Activated CD4-positive, alpha-beta T cell treated with anti-CD3 and anti-CD28 coated beads, Interleukin-2, amount 10 ng/mL, durations not matched to agents 7 days and 5 days (primary cell): ENCODE measurements at regions not wholly inside any gene's neighbourhood (a gene's known extent, or its start where the extent isn't known, plus 50 kb on each side); places are given as distances from the start of the nearest gene placed in this dataset.

Experiments used
- CTCF ChIA-PET: fragments of 350-600 bp; sonication (Branson Sonifier 250); formaldehyde crosslinking; loops from one replicate; lab custom pipeline; 2021; ENCODE audit warnings: antibody characterized with exemption; lab: Charles Lee
- POLR2A ChIA-PET: fragments of 350-600 bp; sonication (Branson Sonifier 250); formaldehyde crosslinking; loops from one replicate; lab custom pipeline; 2021; ENCODE audit warnings: antibody characterized with exemption; lab: Charles Lee
- DNase-seq: peaks from one replicate; pipeline ENCODE4 v3.0.0-alpha.2; 2020
- H3K27ac Mint-ChIP-seq: one replicate; pipeline ENCODE4 v1.8.0; 2021; ENCODE audit warnings: mild to moderate bottlenecking, moderate library complexity, mixed read lengths
- H3K27me3 Mint-ChIP-seq: one replicate; pipeline ENCODE4 v1.8.0; 2021; ENCODE audit warnings: mixed read lengths
- H3K36me3 Mint-ChIP-seq: one replicate; pipeline ENCODE4 v1.8.0; 2021; ENCODE audit warnings: low read depth, mixed read lengths
- H3K4me1 Mint-ChIP-seq: one replicate; pipeline ENCODE4 v1.8.0; 2021; ENCODE audit warnings: mixed read lengths
- H3K4me3 Mint-ChIP-seq: one replicate; pipeline ENCODE4 v1.8.0; 2021; ENCODE audit warnings: mild to moderate bottlenecking, moderate library complexity, mixed read lengths
- H3K9me3 Mint-ChIP-seq: one replicate; pipeline ENCODE4 v1.8.0; 2021; ENCODE audit warnings: mixed read lengths

DNA sequence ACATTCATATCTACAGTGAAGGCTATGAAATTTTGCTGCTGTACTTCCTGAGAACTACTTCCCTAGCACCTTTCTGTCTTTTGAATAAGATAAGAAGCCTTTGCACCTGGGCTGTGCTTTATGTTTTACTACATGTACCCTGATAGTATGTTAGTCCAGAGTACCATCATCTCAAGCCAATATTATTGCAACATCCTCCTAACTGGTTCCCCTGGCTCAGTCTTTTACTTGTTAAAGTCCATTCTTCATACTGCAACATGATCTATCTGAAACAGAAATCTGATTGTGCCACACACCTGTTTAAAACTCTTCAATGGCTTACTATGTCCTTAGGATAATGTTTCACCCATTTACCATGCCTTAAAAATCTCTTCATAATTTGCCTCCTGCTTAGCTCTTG lies 102.3 kb downstream of the AGTR2 start:
- DNase-seq: no peak
- Mint-ChIP-seq H3K27me3 (no peaks in the 10 kb centered on the region), H3K4me3 (no peak overlapping the region), H3K36me3 (no peaks in the 10 kb centered on the region), H3K27ac (no peak overlapping the region), H3K4me1 (no peaks in the 10 kb centered on the region), H3K9me3 (no peaks in the 10 kb centered on the region)
- ChIA-PET CTCF (interaction anchor here (1.6 kb wide), 1 partner anchor 10 kb away, joined by 3 read pairs; no protein-coding TSS in a partner anchor), POLR2A (no interaction called here)

DNA sequence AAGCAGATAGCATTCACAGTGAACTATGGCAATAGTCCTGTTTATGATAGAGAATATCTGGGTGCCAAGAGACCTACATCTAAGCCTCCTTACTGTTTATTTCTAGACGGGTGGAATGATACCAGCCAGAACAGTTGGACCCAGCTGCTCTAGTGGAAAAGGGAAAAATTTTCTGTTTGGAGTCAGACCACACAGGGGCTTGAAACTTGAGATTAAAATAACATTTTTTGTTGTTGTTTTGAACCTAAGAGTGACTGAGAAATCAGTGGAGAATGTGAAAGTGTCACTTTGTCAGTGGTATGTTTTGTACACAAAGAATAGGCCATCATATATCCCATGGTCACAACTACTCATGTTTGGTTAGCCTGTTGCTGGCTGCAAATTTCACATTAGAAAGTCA lies 105.7 kb downstream of the AGTR2 start:
- no peak for DNase-seq

DNA sequence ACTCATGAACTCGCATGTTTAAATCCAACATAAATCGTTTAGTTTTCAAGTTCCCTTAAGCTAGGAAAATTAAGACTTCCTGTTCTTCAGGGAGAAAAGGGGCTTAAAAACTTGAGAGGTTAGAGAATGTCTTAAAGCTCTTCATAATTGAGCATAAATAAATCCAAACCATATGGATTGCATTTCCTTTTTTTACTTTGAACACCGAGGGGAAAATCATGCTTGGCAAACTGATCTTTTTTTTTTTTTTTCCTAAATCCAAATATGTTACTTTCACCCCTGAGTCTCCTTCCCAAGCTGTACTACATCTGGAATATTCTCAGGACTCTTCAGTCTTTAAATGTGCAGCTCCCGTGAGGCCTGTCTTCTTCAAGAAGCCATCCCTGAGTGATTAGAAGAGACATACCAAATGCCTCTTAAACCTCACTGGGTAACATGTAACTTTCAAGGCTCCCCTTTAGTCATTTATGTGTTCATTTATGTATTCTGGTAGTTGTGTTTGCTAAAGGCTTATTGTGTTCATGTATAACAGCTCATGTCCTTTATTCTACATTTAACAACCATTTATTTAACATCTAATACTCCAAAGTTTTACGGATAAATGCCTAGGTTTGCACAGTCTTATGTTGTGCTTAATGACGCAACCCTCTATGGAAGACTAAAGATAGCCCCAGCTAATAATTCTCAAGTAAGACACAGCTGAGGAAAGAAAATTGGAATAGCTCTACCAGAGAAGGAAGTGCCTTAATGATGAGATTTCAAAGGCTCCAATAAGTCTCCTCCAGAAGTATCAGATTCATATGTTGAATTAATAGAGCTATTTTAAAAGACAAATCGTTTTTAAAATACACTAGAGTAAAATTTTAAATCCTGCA lies 107.0 kb downstream of the AGTR2 start:
- POLR2A ChIA-PET: no interaction called here
- no peaks in the 10 kb centered on the region for H3K9me3 Mint-ChIP-seq
- no peak for DNase-seq
- no peak overlapping the region for H3K4me3 Mint-ChIP-seq
- CTCF ChIA-PET: no interaction called here
- H3K36me3 Mint-ChIP-seq: no peaks in the 10 kb centered on the region
- no peaks in the 10 kb centered on the region for H3K4me1 Mint-ChIP-seq
- H3K27ac Mint-ChIP-seq: no peak overlapping the region
- no peaks in the 10 kb centered on the region for H3K27me3 Mint-ChIP-seq

More for the DNA sequence above, 105.7 kb downstream of the AGTR2 start:
- no peaks in the 10 kb centered on the region for H3K4me1 Mint-ChIP-seq
- no peaks in the 10 kb centered on the region for H3K27me3 Mint-ChIP-seq
- ChIA-PET POLR2A (no interaction called here), CTCF (no interaction called here)
- H3K36me3 Mint-ChIP-seq: no peaks in the 10 kb centered on the region
- H3K27ac Mint-ChIP-seq: no peak overlapping the region
- H3K9me3 Mint-ChIP-seq: no peaks in the 10 kb centered on the region
- no peak overlapping the region for H3K4me3 Mint-ChIP-seq

DNA sequence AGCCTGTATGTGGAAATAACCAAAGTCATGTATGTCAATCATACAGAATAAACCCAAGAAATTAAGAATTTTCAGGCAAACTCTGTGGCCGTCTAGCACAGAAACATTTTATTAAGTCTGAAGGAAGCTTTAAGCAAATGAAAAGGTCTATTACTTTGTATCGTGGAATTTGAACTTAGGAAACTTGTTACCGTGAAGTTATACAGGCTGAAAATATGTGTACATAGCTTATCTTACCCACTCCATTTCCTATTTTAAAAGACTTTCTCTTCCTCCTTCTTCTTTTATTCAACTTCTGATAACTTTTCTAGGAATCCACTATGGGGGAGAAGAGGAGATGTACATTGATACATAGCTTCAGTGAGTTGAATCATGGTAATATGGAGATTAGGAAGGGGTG lies 108.3 kb downstream of the AGTR2 start:
- no peak overlapping the region for H3K27ac Mint-ChIP-seq
- H3K4me1 Mint-ChIP-seq: no peaks in the 10 kb centered on the region
- no peaks in the 10 kb centered on the region for H3K27me3 Mint-ChIP-seq
- CTCF ChIA-PET: no interaction called here
- H3K36me3 Mint-ChIP-seq: no peaks in the 10 kb centered on the region
- POLR2A ChIA-PET: no interaction called here
- no peak overlapping the region for H3K4me3 Mint-ChIP-seq
- no peaks in the 10 kb centered on the region for H3K9me3 Mint-ChIP-seq
- no peak for DNase-seq

- DNase-seq: no peak
- Mint-ChIP-seq H3K4me1 (no peaks in the 10 kb centered on the region), H3K9me3 (no peaks in the 10 kb centered on the region), H3K27me3 (no peaks in the 10 kb centered on the region), H3K4me3 (no peak overlapping the region), H3K27ac (no peak overlapping the region), H3K36me3 (no peaks in the 10 kb centered on the region)
- POLR2A ChIA-PET: no interaction called here
- CTCF ChIA-PET: no interaction called here
Measured at GRCh38 chrX:116281106-116281505, 110.6 kb downstream of the AGTR2 start.

- Mint-ChIP-seq H3K9me3 (no peaks in the 10 kb centered on the region), H3K4me1 (no peaks in the 10 kb centered on the region), H3K27ac (no peak overlapping the region), H3K27me3 (no peaks in the 10 kb centered on the region), H3K4me3 (no peak overlapping the region), H3K36me3 (no peaks in the 10 kb centered on the region)
- POLR2A ChIA-PET: no interaction called here
- DNase-seq: no peak
- CTCF ChIA-PET: no interaction called here
Measured at GRCh38 chrX:116282751-116283150, 112.2 kb downstream of the AGTR2 start.

GRCh38 chrX:116284400-116284799 lies 113.9 kb downstream of the AGTR2 start:
- DNase-seq: no peak
- Mint-ChIP-seq H3K4me3 (no peak overlapping the region), H3K27ac (no peak overlapping the region), H3K9me3 (no peaks in the 10 kb centered on the region), H3K27me3 (no peaks in the 10 kb centered on the region), H3K4me1 (no peaks in the 10 kb centered on the region), H3K36me3 (no peaks in the 10 kb centered on the region)
- ChIA-PET CTCF (no interaction called here), POLR2A (no interaction called here)

- Mint-ChIP-seq H3K27ac (no peak overlapping the region), H3K4me1 (no peaks in the 10 kb centered on the region), H3K9me3 (no peaks in the 10 kb centered on the region), H3K36me3 (no peaks in the 10 kb centered on the region), H3K27me3 (no peaks in the 10 kb centered on the region), H3K4me3 (no peak overlapping the region)
- POLR2A ChIA-PET: no interaction called here
- DNase-seq: no peak
- CTCF ChIA-PET: no interaction called here
Measured at GRCh38 chrX:116285501-116285900, 115.0 kb downstream of the AGTR2 start.

- Mint-ChIP-seq H3K27me3 (no peaks in the 10 kb centered on the region), H3K9me3 (no peaks in the 10 kb centered on the region), H3K4me3 (no peak overlapping the region), H3K27ac (no peak overlapping the region), H3K4me1 (no peaks in the 10 kb centered on the region), H3K36me3 (no peaks in the 10 kb centered on the region)
- ChIA-PET POLR2A (no interaction called here), CTCF (no interaction called here)
- no peak for DNase-seq
Measured at GRCh38 chrX:116289592-116289991, 119.0 kb downstream of the AGTR2 start.

DNA sequence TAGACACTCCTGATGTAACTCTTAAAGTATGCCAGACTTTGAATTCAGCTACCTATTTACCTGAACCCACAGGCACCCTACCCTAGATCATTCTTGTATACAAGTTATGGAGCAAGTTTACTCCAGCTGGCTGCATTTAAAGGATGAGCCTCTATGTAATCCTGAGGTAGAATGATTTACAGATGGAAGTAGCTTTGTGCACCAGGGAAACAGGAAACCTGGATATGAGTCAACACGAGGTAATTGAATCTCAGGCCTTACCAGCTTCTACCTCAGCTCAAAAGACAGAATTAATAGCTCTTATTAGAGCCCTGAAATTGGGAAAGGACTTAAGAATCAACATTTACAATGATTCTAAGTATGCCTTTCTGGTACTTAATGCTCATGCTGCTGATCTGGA lies 119.8 kb downstream of the AGTR2 start:
- DNase-seq: no peak
- Mint-ChIP-seq H3K27me3 (no peaks in the 10 kb centered on the region), H3K4me1 (no peaks in the 10 kb centered on the region), H3K27ac (no peak overlapping the region), H3K9me3 (no peaks in the 10 kb centered on the region), H3K4me3 (no peak overlapping the region), H3K36me3 (no peaks in the 10 kb centered on the region)
- ChIA-PET CTCF (no interaction called here), POLR2A (no interaction called here)

GRCh38 chrX:116292183-116292582 lies 121.6 kb downstream of the AGTR2 start:
- ChIA-PET POLR2A (no interaction called here), CTCF (no interaction called here)
- Mint-ChIP-seq H3K36me3 (no peaks in the 10 kb centered on the region), H3K9me3 (no peaks in the 10 kb centered on the region), H3K4me1 (no peaks in the 10 kb centered on the region), H3K27me3 (no peaks in the 10 kb centered on the region), H3K4me3 (no peak overlapping the region), H3K27ac (no peak overlapping the region)
- no peak for DNase-seq

GRCh38 chrX:116298956-116299355 lies 128.4 kb downstream of the AGTR2 start:
- H3K4me1 Mint-ChIP-seq: no peaks in the 10 kb centered on the region
- no peaks in the 10 kb centered on the region for H3K27me3 Mint-ChIP-seq
- H3K27ac Mint-ChIP-seq: no peak overlapping the region
- DNase-seq: no peak
- H3K4me3 Mint-ChIP-seq: no peak overlapping the region
- ChIA-PET CTCF (no interaction called here), POLR2A (no interaction called here)
- no peaks in the 10 kb centered on the region for H3K9me3 Mint-ChIP-seq
- H3K36me3 Mint-ChIP-seq: no peaks in the 10 kb centered on the region

DNA sequence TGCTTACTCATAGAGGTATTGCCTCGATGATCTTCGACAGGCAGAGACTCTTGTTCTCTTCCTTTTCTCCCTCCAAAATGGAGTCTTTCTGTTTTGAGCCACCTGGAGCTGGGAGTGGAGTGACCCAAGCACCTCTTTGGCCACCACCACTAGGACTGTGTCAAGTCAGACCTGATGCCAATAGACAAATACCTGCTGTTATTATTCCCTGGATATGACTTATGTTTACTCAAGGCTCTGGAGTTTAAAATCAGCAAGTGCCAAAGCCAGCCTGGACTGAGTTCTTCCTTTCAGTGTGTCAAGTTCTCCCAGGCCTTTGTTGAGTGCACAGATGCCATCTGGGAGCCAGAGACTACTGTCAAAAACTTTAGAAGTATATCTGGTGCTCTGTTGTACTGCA lies 130.2 kb upstream of the SLC6A14 start:
- no peaks in the 10 kb centered on the region for H3K36me3 Mint-ChIP-seq

DNA sequence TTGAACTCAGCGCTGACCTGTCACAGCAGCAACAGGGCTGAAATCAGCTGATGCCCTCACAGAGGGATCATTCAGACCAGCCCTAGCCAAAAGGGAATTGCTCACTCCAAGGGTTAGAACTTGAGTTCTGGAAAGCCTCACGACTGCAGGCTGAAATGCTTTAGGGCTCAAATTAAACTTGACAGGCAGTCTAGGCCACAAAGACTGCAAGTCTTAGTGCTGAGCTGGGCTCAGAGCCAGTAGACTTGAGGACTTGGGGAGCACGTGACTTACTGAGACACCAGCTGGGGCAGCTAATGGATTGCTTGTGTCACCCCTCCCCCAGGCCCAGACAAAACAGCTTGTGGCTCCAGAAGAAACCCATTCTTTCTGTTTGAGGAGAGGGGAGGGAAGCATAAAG lies 119.0 kb upstream of the SLC6A14 start:
- Mint-ChIP-seq H3K27ac (no peak overlapping the region), H3K4me1 (no peaks in the 10 kb centered on the region), H3K36me3 (no peaks in the 10 kb centered on the region), H3K9me3 (no peaks in the 10 kb centered on the region), H3K27me3 (no peaks in the 10 kb centered on the region), H3K4me3 (no peak overlapping the region)
- DNase-seq: no peak
- ChIA-PET CTCF (no interaction called here), POLR2A (no interaction called here)

More for the DNA sequence above, 130.2 kb upstream of the SLC6A14 start:
- H3K27ac Mint-ChIP-seq: no peak overlapping the region
- H3K4me3 Mint-ChIP-seq: no peak overlapping the region
- no peak for DNase-seq
- ChIA-PET POLR2A (no interaction called here), CTCF (no interaction called here)
- no peaks in the 10 kb centered on the region for H3K27me3 Mint-ChIP-seq
- no peaks in the 10 kb centered on the region for H3K4me1 Mint-ChIP-seq
- H3K9me3 Mint-ChIP-seq: no peaks in the 10 kb centered on the region
